WTC11 (cell line): ENCODE measurements at regions not wholly inside any gene's neighbourhood (a gene's known extent, or its start where the extent isn't known, plus 50 kb on each side); places are given as distances from the start of the nearest gene placed in this dataset.

ENCODE experiments used
- ATAC-seq: fragments of 200-7000 bp; cut with Tn5 transposase; 2 replicates; pipeline ENCODE4 v1.10.0; 2021; ENCODE audit warnings: mild to moderate bottlenecking, moderate library complexity
- CTCF ChIA-PET: fragments of 300-600 bp; sonication (Branson Sonifier 250); formaldehyde crosslinking; loops from one replicate; lab custom pipeline; 2021; ENCODE audit warnings: antibody characterized with exemption; lab: Charles Lee
- POLR2A ChIA-PET: fragments of 350-600 bp; sonication (Branson Sonifier 250); formaldehyde crosslinking; loops from one replicate; lab custom pipeline; 2021; ENCODE audit warnings: antibody characterized with exemption; lab: Charles Lee
- DNase-seq: peaks from one replicate; pipeline ENCODE4 v3.0.0; 2021; ENCODE audit warnings: low spot score
- H3K27ac Mint-ChIP-seq: 2 replicates; pipeline ENCODE4 v1.8.0; 2021; ENCODE audit warnings: mixed read lengths
- H3K27me3 Mint-ChIP-seq: 2 replicates; pipeline ENCODE4 v1.8.0; 2021; ENCODE audit warnings: low read depth, mild to moderate bottlenecking, moderate library complexity, mixed read lengths
- H3K36me3 Mint-ChIP-seq: 2 replicates; pipeline ENCODE4 v1.8.0; 2021; ENCODE audit warnings: mixed read lengths
- H3K4me1 Mint-ChIP-seq: 2 replicates; pipeline ENCODE4 v1.8.0; 2022; ENCODE audit warnings: mixed read lengths
- H3K4me3 Mint-ChIP-seq: 2 replicates; pipeline ENCODE4 v1.8.0; 2021; ENCODE audit warnings: mild to moderate bottlenecking, moderate library complexity, mixed read lengths
- H3K9me3 Mint-ChIP-seq: 2 replicates; pipeline ENCODE4 v1.8.0; 2021; ENCODE audit warnings: mixed read lengths
- ARID4B ChIP-seq: sonication (generic); formaldehyde crosslinking; IDR thresholded peaks from 2 replicates; pipeline ENCODE4 v1.8.0; 2023; ENCODE audit warnings: missing genetic modification reagents, mild to moderate bottlenecking, borderline replicate concordance
- CTCF ChIP-seq: fragments of 200-600 bp; IDR thresholded peaks from 2 replicates; pipeline ENCODE4 v1.8.0; 2022; ENCODE audit warnings: antibody characterized with exemption
- E2F5 ChIP-seq: sonication (generic); formaldehyde crosslinking; IDR thresholded peaks from 2 replicates; pipeline ENCODE4 v1.8.1; 2022; ENCODE audit warnings: mild to moderate bottlenecking, moderate library complexity, missing genetic modification reagents
- MXD4 ChIP-seq: fragments of 250-450 bp; sonication (Bioruptor Pico); IDR thresholded peaks from 2 replicates; pipeline ENCODE4 v1.8.0; 2021; ENCODE audit warnings: mild to moderate bottlenecking, moderate library complexity, borderline replicate concordance
- MYBL2 ChIP-seq: sonication (generic); formaldehyde crosslinking; IDR thresholded peaks from 2 replicates; pipeline ENCODE4 v1.8.1; 2023; ENCODE audit warnings: mild to moderate bottlenecking, moderate library complexity, missing genetic modification reagents
- PREB ChIP-seq: sonication (generic); formaldehyde crosslinking; IDR thresholded peaks from 2 replicates; pipeline ENCODE4 v1.8.1; 2022; ENCODE audit warnings: mild to moderate bottlenecking, missing genetic modification reagents, moderate library complexity, borderline replicate concordance
- RELA ChIP-seq: sonication (generic); formaldehyde crosslinking; IDR thresholded peaks from 2 replicates; pipeline ENCODE4 v1.8.1; 2022; ENCODE audit warnings: missing genetic modification reagents, mild to moderate bottlenecking, borderline replicate concordance
- SMAD3 ChIP-seq: sonication (generic); formaldehyde crosslinking; IDR thresholded peaks from 2 replicates; pipeline ENCODE4 v1.8.0; 2022; ENCODE audit warnings: missing genetic modification reagents, mild to moderate bottlenecking, borderline replicate concordance
- ZNF425 ChIP-seq: fragments of 250-450 bp; sonication (Bioruptor Pico); conservative IDR thresholded peaks from 2 replicates; pipeline ENCODE4 v1.9.0; 2021; ENCODE audit warnings: mild to moderate bottlenecking

- TF ChIP-seq ARID4B (CRISPR knock-in tag) (no peak), SMAD3 (no peak), ZNF425 (CRISPR knock-in tag) (no peak)
Measured at GRCh38 chr21:38123626-38124025, 133.2 kb upstream of the KCNJ15 start (continued).

- CTCF ChIA-PET, result interaction anchor here (0.6 to 3.3 kb wide), 42 partner anchors 10 to 1011 kb away, joined by 3 to 27 read pairs (median 4); partner anchors contain the start of gene KCNJ6
- H3K9me3 Mint-ChIP-seq, result no peaks in the 10 kb centered on the region; the same call in 1 of the 2 replicates
- DNase-seq, result peak; percentile 83
Measured at GRCh38 chr21:38126666-38127303, 130.0 kb upstream of the KCNJ15 start.

GRCh38 chr21:38129711-38130110 lies 127.1 kb upstream of the KCNJ15 start:
- no peak overlapping the region for H3K27ac Mint-ChIP-seq
- POLR2A ChIA-PET, result no interaction called here
- ATAC-seq (no peak), DNase-seq (no peak)
- no peak overlapping the region for H3K4me3 Mint-ChIP-seq
- TF ChIP-seq MYBL2 (CRISPR knock-in tag), result no peak
- TF ChIP-seq RELA, result no peak
- no peak for TF ChIP-seq E2F5 (CRISPR knock-in tag)
- no peak for TF ChIP-seq MXD4
- no peaks in the 10 kb centered on the region for H3K27me3 Mint-ChIP-seq
- H3K36me3 Mint-ChIP-seq, result no peaks in the 10 kb centered on the region
- CTCF ChIA-PET, result interaction anchor here (1.5 to 1.6 kb wide), 2 partner anchors 42 to 455 kb away, joined by 3 read pairs; no protein-coding TSS in a partner anchor
- H3K9me3 Mint-ChIP-seq, result peaks cover 8% of the 10 kb centered on the region; the same call in 1 of the 2 replicates
- no peaks in the 10 kb centered on the region for H3K4me1 Mint-ChIP-seq

More at GRCh38 chr21:38126666-38127303, 130.0 kb upstream of the KCNJ15 start:
- Mint-ChIP-seq H3K27ac (no peak overlapping the region), H3K36me3 (no peaks in the 10 kb centered on the region), H3K27me3 (no peaks in the 10 kb centered on the region), H3K4me3 (no peak overlapping the region), H3K4me1 (no peaks in the 10 kb centered on the region)
- TF ChIP-seq PREB (CRISPR knock-in tag) (no peak), CTCF (peak; percentile 70)
- POLR2A ChIA-PET, result no interaction called here
- ATAC-seq, result peak; percentile 97
